ENCODE measurements at regions not wholly inside any gene's neighbourhood (a gene's known extent, or its start where the extent isn't known, plus 50 kb on each side); places are given as distances from the start of the nearest gene placed in this dataset. TPM values are rescaled to one million over a fixed set of nuclear protein-coding genes. Genes with fewer than 3 reads are reported as not detected.

Small RNA genes lying in the stretch of these regions (small RNA-seq; reads per million reads assigned to genes)
- gene RNU1-141P: not detected

Measured in body of pancreas (tissue), 1 donor.